IMR-90 (cell line): ENCODE measurements at regions not wholly inside any gene's neighbourhood (a gene's known extent, or its start where the extent isn't known, plus 50 kb on each side); places are given as distances from the start of the nearest gene placed in this dataset.

Source experiments
- ATAC-seq: fragments of 200-7000 bp; cut with Tn5 transposase; 2 replicates; pipeline ENCODE4 v1.9.1; 2020; ENCODE audit warnings: low read depth, mild to moderate bottlenecking, moderate library complexity
- BruUV-seq: library from RNA; stranded (reverse); fragments of 400-500 nt; replicated peaks from 2 replicates; lab custom pipeline; 2021; lab: Mats Ljungman, UMichigan
- CTCF ChIA-PET: fragments of 300-600 bp; formaldehyde crosslinking; extraction: SDS; loops from one replicate; lab custom pipeline; 2021; ENCODE audit warnings: antibody characterized with exemption; lab: Yijun Ruan, JAX
- POLR2A ChIA-PET: fragments of 300-600 bp; sonication (Branson Sonifier 250); formaldehyde crosslinking; loops from one replicate; lab custom pipeline; 2022; ENCODE audit warnings: antibody characterized with exemption; ENCODE audit not compliant: unreplicated experiment; lab: Charles Lee
- DNase-seq: peaks from one replicate; pipeline ENCODE4 v3.0.0; 2013
- H2AFZ ChIP-seq: replicated peaks from 2 replicates; pipeline ENCODE3; 2013; ENCODE audit warnings: low read length, mild to moderate bottlenecking; ENCODE audit not compliant: poor library complexity
- H2AK5ac ChIP-seq: 2 replicates; pipeline ENCODE4 v1.6.1; 2013; ENCODE audit warnings: low read depth, low read length, inconsistent platforms
- H2AK9ac ChIP-seq: replicated peaks from 2 replicates; pipeline ENCODE3; 2013; ENCODE audit warnings: mild to moderate bottlenecking, low read depth, low read length, moderate library complexity; ENCODE audit not compliant: poor library complexity
- H2BK120ac ChIP-seq: 2 replicates; pipeline ENCODE4 v1.6.1; 2013; ENCODE audit warnings: low read depth, low read length, inconsistent platforms
- H2BK15ac ChIP-seq: 3 replicates; pipeline ENCODE4 v1.6.1; 2013; ENCODE audit warnings: low read depth, low read length, inconsistent platforms
- H2BK20ac ChIP-seq: 2 replicates; pipeline ENCODE4 v1.6.1; 2013; ENCODE audit warnings: low read depth, mild to moderate bottlenecking, inconsistent platforms, low read length, moderate library complexity
- H2BK5ac ChIP-seq: 2 replicates; pipeline ENCODE4 v1.6.1; 2013; ENCODE audit warnings: mild to moderate bottlenecking, low read depth, low read length, inconsistent platforms; ENCODE audit not compliant: poor library complexity, severe bottlenecking
- H3K14ac ChIP-seq: replicated peaks from 2 replicates; pipeline ENCODE4 v1.6.1; 2013; ENCODE audit warnings: low read depth, low read length, inconsistent platforms
- H3K18ac ChIP-seq: 2 replicates; pipeline ENCODE4 v1.6.1; 2013; ENCODE audit warnings: low read depth, low read length, control low read depth
- H3K23ac ChIP-seq: 2 replicates; pipeline ENCODE4 v1.6.1; 2013; ENCODE audit warnings: low read depth, low read length, inconsistent platforms
- H3K27ac ChIP-seq: 2 replicates; pipeline ENCODE4 v1.5.1; 2013; ENCODE audit warnings: mild to moderate bottlenecking, control low read depth, low read length; ENCODE audit not compliant: insufficient read depth
- H3K27me3 ChIP-seq: 2 replicates; pipeline ENCODE4 v1.6.1; 2013; ENCODE audit warnings: low read length; ENCODE audit not compliant: control insufficient read depth, insufficient read depth
- H3K36me3 ChIP-seq: 2 replicates; pipeline ENCODE4 v1.6.1; 2013; ENCODE audit warnings: low read length, mixed read lengths; ENCODE audit not compliant: control insufficient read depth, insufficient read depth
- H3K4ac ChIP-seq: 2 replicates; pipeline ENCODE4 v1.6.1; 2013; ENCODE audit warnings: low read depth, low read length, inconsistent platforms
- H3K4me1 ChIP-seq: 2 replicates; pipeline ENCODE4 v1.6.1; 2013; ENCODE audit warnings: low read length, mixed read lengths; ENCODE audit not compliant: control insufficient read depth, insufficient read depth
- H3K4me2 ChIP-seq: 2 replicates; pipeline ENCODE4 v1.6.1; 2013; ENCODE audit warnings: low read depth, mild to moderate bottlenecking, control low read depth, low read length, moderate library complexity
- H3K4me3 ChIP-seq: 2 replicates; pipeline ENCODE4 v1.5.1; 2013; ENCODE audit warnings: low read depth, mild to moderate bottlenecking, control low read depth, low read length, moderate library complexity; ENCODE audit not compliant: insufficient read depth
- H3K56ac ChIP-seq: 2 replicates; pipeline ENCODE4 v1.6.1; 2013; ENCODE audit warnings: low read length, inconsistent platforms; ENCODE audit not compliant: insufficient read depth; ENCODE audit errors: extremely low read depth
- H3K79me1 ChIP-seq, 2 experiments: 2 replicates each; pipeline ENCODE4 v1.6.1; 2013; ENCODE audit warnings: low read length in 2 of 2, inconsistent platforms in 1 of 2, low read depth in 1 of 2
- H3K9ac ChIP-seq: 2 replicates; pipeline ENCODE4 v1.6.1; 2013; ENCODE audit warnings: low read depth, low read length, control low read depth
- H3K9me1 ChIP-seq: 2 replicates; pipeline ENCODE4 v1.6.1; 2013; ENCODE audit warnings: low read length, inconsistent platforms; ENCODE audit not compliant: insufficient read depth
- H3K9me3 ChIP-seq: 2 replicates; pipeline ENCODE4 v1.6.1; 2013; ENCODE audit warnings: low read length; ENCODE audit not compliant: control insufficient read depth, insufficient read depth
- H4K20me1 ChIP-seq: 2 replicates; pipeline ENCODE4 v1.6.1; 2013; ENCODE audit warnings: low read length, inconsistent platforms; ENCODE audit not compliant: insufficient read depth
- H4K5ac ChIP-seq: 2 replicates; pipeline ENCODE4 v1.6.1; 2013; ENCODE audit warnings: mild to moderate bottlenecking, low read depth, low read length, control low read depth
- H4K8ac ChIP-seq, 2 experiments: 2 replicates each; pipeline ENCODE4 v1.6.1; 2013; ENCODE audit warnings: low read depth in 2 of 2, low read length in 2 of 2, control low read depth in 1 of 2, inconsistent platforms in 1 of 2
- H4K91ac ChIP-seq: 2 replicates; pipeline ENCODE4 v1.6.1; 2013; ENCODE audit warnings: low read depth, low read length, inconsistent platforms; ENCODE audit not compliant: insufficient read depth
- CEBPB ChIP-seq: IDR thresholded peaks from 2 replicates; pipeline ENCODE4 v1.6.1; 2012; ENCODE audit warnings: low read depth, low read length, improper control_type of control experiment
- CHD1 ChIP-seq: IDR thresholded peaks from 2 replicates; pipeline ENCODE4 v1.6.1; 2012; ENCODE audit warnings: low read depth, low read length, improper control_type of control experiment
- CTCF ChIP-seq: conservative IDR thresholded peaks from 2 replicates; pipeline ENCODE4 v1.5.1; 2012; ENCODE audit warnings: mild to moderate bottlenecking, low read depth, low read length, improper control_type of control experiment
- ELK1 ChIP-seq: fragments of 150-350 bp; IDR thresholded peaks from 2 replicates; pipeline ENCODE4 v1.6.1; 2016; ENCODE audit warnings: low read depth, mild to moderate bottlenecking, low read length, moderate library complexity, borderline replicate concordance
- FOS ChIP-seq: fragments of 150-350 bp; IDR thresholded peaks from 2 replicates; pipeline ENCODE4 v1.6.1; 2016; ENCODE audit warnings: low read depth, low read length
- MAFK ChIP-seq: IDR thresholded peaks from 2 replicates; pipeline ENCODE4 v1.6.1; 2012; ENCODE audit warnings: low read depth, low read length, improper control_type of control experiment
- MAZ ChIP-seq: IDR thresholded peaks from 2 replicates; pipeline ENCODE4 v1.6.1; 2012; ENCODE audit warnings: low read depth, mild to moderate bottlenecking, low read length, improper control_type of control experiment, moderate library complexity, borderline replicate concordance
- MXI1 ChIP-seq: IDR thresholded peaks from 2 replicates; pipeline ENCODE4 v1.6.1; 2012; ENCODE audit warnings: low read depth, mild to moderate bottlenecking, low read length, moderate library complexity, borderline replicate concordance
- NFE2L2 ChIP-seq: fragments of 150-350 bp; IDR thresholded peaks from 2 replicates; pipeline ENCODE4 v1.6.1; 2016; ENCODE audit warnings: low read depth, mild to moderate bottlenecking, low read length
- POLR2A ChIP-seq: IDR thresholded peaks from 2 replicates; pipeline ENCODE4 v1.6.1; 2012; ENCODE audit warnings: mild to moderate bottlenecking, low read depth, low read length
- RAD21 ChIP-seq: IDR thresholded peaks from 2 replicates; pipeline ENCODE4 v1.6.1; 2012; ENCODE audit warnings: low read length, improper control_type of control experiment
- RCOR1 ChIP-seq: IDR thresholded peaks from 2 replicates; pipeline ENCODE4 v1.6.1; 2012; ENCODE audit warnings: mild to moderate bottlenecking, low read length, improper control_type of control experiment; ENCODE audit not compliant: insufficient replicate concordance
- SMC3 ChIP-seq: fragments of 150-350 bp; IDR thresholded peaks from 2 replicates; pipeline ENCODE4 v1.6.1; 2016; ENCODE audit warnings: low read depth, mild to moderate bottlenecking, antibody characterized with exemption, low read length, moderate library complexity
- USF2 ChIP-seq: fragments of 150-350 bp; IDR thresholded peaks from 2 replicates; pipeline ENCODE4 v1.6.1; 2017; ENCODE audit warnings: mild to moderate bottlenecking, antibody characterized with exemption, low read length, low read depth
- WGBS, 2 experiments: methylation state at CpG; one replicate each; pipeline versions ENCODE4 v1.1.5 to v1.1.7; 2013; ENCODE audit warnings: missing lambda C conversion rate in 2 of 2; ENCODE audit not compliant: insufficient read length in 1 of 2; ENCODE audit errors: extremely low coverage in 2 of 2; 5-methylcytosine and 5-hydroxymethylcytosine counted together
- dilution Hi-C: fragments of 300-500 bp; cut with HindIII; formaldehyde crosslinking; loops from one replicate; pipeline ENCODE4 v1.14.3; 2018; ENCODE audit warnings: low sequenced_read_pairs; ENCODE audit not compliant: unreplicated experiment
- in situ Hi-C: fragments of 300-500 bp; cut with MboI; formaldehyde crosslinking; loops from 3 replicates; pipeline ENCODE4 v1.14.3; 2019; ENCODE audit warnings: low sequenced_read_pairs, inconsistent platforms, mixed read lengths
- intact Hi-C: fragments of 100-400 bp; cut with micrococcal nuclease; formaldehyde crosslinking; loops from 2 replicates; pipeline ENCODE4 v1.10.0; 2022

- Histone ChIP-seq H3K9me3 (peaks cover 12% of the 10 kb centered on the region), H3K79me1 (no peaks in the 10 kb centered on the region), H2AK5ac (no peak overlapping the region), H3K4me3 (no peak overlapping the region), H3K27ac (no peak overlapping the region), H4K20me1 (no peaks in the 10 kb centered on the region), H4K5ac (no peak overlapping the region), H3K4me1 (no peaks in the 10 kb centered on the region), H4K91ac (no peak overlapping the region), H3K36me3 (no peaks in the 10 kb centered on the region), H2AFZ (no peak overlapping the region), H2AK9ac (no peak overlapping the region), H3K4me2 (no peak overlapping the region), H3K56ac (no peak overlapping the region), H3K23ac (no peak overlapping the region), H2BK5ac (no peak overlapping the region), H3K14ac (no peak overlapping the region), H4K8ac (no peak overlapping the region), H3K4ac (no peak overlapping the region), H3K18ac (no peak overlapping the region), H3K27me3 (no peaks in the 10 kb centered on the region), H3K9ac (no peak overlapping the region), H3K9me1 (no peaks in the 10 kb centered on the region), H2BK20ac (no peak overlapping the region), H2BK120ac (no peak overlapping the region), H2BK15ac (no peak overlapping the region)
- WGBS, 2 experiments = no CpG with 5 or more reads among the region's 1 CpG
- DNase-seq (no peak), ATAC-seq (no peak)
- ChIA-PET CTCF (no interaction called here), POLR2A (no interaction called here)
- dilution Hi-C loops (no loop called here), intact Hi-C loops (no loop called here), in situ Hi-C loops (no loop called here)
- no TSS peak for BruUV-seq
- TF ChIP-seq MAFK (no peak), SMC3 (no peak), CTCF (no peak), POLR2A (no peak), CEBPB (no peak), ELK1 (no peak), MAZ (no peak), CHD1 (no peak), USF2 (no peak), RAD21 (no peak), MXI1 (no peak), RCOR1 (no peak), FOS (no peak), NFE2L2 (no peak)
Measured at GRCh38 chr2:153145470-153145978, 333.0 kb downstream of the RPRM start.
